GM21737 (cell line): ENCODE measurements at regions not wholly inside any gene's neighbourhood (a gene's known extent, or its start where the extent isn't known, plus 50 kb on each side); places are given as distances from the start of the nearest gene placed in this dataset.

Experiments used
- ATAC-seq: cut with Tn5 transposase; IDR thresholded peaks from one replicate; pipeline ENCODE4 v1.9.1; 2021; ENCODE audit warnings: mild to moderate bottlenecking, moderate library complexity; ENCODE audit not compliant: unreplicated experiment

GRCh38 chr19:32186542-32187330 is 158.7 kb upstream of the ZNF507 start:
- no peak for ATAC-seq

DNA sequence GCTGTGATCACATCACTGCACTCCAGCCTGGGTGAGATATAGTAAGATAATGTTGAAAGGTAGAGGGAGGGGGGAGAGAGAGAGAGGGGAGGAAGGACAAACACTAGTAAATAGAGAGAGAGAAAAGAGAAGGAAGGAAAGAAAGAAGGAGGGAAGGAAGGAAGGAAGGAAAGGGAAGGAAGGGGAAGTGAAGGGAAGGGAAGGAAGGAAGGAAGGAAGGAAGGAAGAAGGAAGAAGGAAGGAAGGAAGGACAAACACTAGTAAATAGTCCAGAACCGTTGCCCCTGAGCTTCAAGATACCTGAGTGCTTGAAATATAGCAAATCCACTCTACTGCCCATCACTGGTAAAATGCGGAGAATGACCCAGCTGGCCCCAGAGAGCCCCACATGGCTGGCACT is 156.5 kb upstream of the ZNF507 start:
- no peak for ATAC-seq

GRCh38 chr19:32189956-32190706 is 155.3 kb upstream of the ZNF507 start:
- ATAC-seq: no peak

DNA sequence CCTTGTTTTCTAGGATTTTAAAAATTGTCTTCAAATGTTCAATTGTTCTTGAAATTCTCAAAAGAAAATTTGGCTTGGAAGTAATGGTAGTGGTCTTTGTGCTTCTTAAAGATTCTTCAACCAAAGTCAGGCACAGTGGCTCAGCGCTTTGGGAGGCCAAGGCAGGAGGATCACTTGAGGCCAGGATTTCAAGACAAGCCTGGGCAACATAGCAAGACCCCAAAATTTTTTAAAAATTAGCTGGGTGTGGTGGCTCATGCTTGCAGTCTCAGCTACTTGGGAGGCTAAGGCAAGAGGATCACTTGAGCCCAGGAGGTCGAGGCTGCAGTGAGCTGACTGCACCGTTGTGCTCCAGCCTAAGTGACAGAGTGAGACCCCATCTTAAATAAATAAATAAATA is 153.5 kb upstream of the ZNF507 start:
- ATAC-seq: no peak

GRCh38 chr19:32195706-32196610 is 149.5 kb upstream of the ZNF507 start:
- ATAC-seq: no peak

GRCh38 chr19:32196690-32197420 is 148.6 kb upstream of the ZNF507 start:
- no peak for ATAC-seq

- no peak for ATAC-seq
These were observed 147.2 kb upstream of the ZNF507 start for GRCh38 chr19:32197896-32198882.

DNA sequence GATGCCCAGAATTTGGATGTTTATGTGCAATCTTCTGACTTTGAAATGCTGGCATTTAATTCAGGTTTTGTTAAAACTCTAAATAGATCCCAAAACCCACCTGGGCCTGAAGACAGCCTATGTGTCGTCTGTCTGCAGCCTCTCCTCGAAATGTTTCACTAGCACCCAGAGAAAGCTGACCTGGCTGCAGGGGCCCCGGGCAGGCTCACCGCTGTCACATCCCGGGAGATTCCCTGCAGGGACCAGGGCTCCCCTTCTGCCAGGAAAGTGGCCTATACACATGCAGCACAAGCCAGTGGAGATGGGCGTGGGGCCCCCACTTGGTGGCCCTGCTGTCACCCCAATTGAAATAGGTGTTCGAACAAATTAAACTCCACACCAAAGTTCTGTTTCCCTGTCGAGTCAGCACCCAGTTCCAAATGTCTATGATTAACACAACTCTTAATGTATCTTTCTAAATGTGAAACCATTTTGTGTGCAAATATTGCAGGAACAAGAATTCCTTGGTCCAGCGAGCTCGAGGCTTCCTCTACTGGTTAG is 145.8 kb upstream of the ZNF507 start:
- no peak for ATAC-seq

GRCh38 chr19:32200312-32201038 is 144.9 kb upstream of the ZNF507 start:
- ATAC-seq: no peak

- ATAC-seq: no peak
These were observed 144.2 kb upstream of the ZNF507 start for GRCh38 chr19:32201211-32201610.

- no peak for ATAC-seq
These were observed 143.8 kb upstream of the ZNF507 start for GRCh38 chr19:32201636-32202051.

- no peak for ATAC-seq
These were observed 143.2 kb upstream of the ZNF507 start for GRCh38 chr19:32202244-32202643.

GRCh38 chr19:32203161-32203560 is 142.2 kb upstream of the ZNF507 start:
- ATAC-seq: no peak

GRCh38 chr19:32206065-32206464 is 139.3 kb upstream of the ZNF507 start:
- no peak for ATAC-seq

DNA sequence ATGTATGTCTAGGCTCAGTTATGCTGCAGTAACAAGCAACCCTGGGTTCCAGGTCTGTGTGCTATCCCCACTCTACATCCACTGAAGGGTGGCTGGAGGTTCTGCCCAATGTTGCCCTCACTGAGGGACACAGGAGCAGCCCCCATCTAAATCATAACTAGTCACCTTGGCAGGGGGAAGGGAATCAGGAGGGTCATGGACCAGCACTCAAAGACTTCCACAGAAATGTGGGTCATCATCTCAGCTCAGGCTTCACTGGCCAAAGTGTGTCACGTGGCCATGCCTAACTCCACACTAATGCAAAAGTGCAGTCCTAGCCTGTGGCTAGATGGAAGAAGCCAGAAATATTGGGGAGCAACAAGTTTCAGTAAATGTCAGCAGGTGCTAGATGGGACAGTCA is 137.3 kb upstream of the ZNF507 start:
- ATAC-seq: no peak

GRCh38 chr19:32219392-32219791 is 126.0 kb upstream of the ZNF507 start:
- no peak for ATAC-seq

DNA sequence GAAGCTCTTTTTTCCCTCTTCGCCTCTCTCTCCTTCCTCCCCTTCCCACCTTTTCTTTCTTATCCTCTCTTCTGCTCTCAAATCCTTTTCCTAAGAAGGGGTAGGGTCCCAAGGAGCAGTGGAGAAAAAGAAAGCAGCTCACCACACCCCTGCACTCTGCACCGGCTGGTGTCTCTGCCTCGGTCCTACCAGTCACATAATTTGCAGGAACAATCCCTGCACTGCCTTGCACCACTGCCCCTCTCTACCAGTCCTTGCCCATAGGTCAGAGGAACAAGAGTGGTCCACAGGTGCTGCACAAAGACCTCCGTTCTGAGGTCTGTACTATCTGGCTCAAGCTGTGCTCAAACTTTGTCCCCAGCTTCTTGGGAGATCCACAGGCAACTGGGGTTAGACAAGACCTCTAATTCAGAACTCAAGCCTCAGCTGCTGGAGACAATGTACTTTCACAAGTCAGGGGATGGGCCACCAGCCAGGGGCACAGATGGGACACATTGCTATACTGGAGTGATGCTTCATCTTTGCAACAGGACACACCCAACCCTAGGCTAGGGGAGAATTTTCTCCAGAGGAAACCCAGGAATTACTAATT is 125.4 kb upstream of the ZNF507 start:
- no peak for ATAC-seq

DNA sequence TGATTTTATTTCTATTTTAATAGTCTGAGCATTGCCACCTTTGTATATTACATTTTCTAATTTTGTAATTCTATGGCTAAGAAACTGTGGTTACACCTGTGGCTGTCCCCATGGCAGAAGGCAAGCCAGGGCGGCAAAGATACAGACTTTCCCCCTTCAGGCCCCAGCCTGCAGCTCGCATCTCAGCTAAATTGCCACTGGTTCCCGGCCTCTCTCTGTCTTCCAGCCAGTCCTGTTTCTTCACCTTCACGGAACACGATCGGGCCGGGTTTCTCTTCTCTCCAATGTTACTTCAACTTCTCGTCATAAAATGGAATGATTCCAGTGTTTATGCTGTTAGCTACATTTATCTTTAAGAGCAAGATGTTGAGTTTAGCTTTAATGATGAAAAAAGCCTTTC is 124.5 kb upstream of the ZNF507 start:
- ATAC-seq: no peak
